Retina (tissue), 1 donor: ENCODE measurements at regions not wholly inside any gene's neighbourhood (a gene's known extent, or its start where the extent isn't known, plus 50 kb on each side); places are given as distances from the start of the nearest gene placed in this dataset.

Source experiments
- DNase-seq: peaks from one replicate; pipeline ENCODE4 v3.0.0-alpha.2; 2016

GRCh38 chr2:37472959-37473358, 128.5 kb downstream of the QPCT start:
- DNase-seq = no peak

- no peak for DNase-seq
These were observed 132.0 kb downstream of the QPCT start for GRCh38 chr2:37476411-37476810.

- no peak for DNase-seq
These were observed 133.5 kb downstream of the QPCT start for GRCh38 chr2:37477921-37478320.

DNA sequence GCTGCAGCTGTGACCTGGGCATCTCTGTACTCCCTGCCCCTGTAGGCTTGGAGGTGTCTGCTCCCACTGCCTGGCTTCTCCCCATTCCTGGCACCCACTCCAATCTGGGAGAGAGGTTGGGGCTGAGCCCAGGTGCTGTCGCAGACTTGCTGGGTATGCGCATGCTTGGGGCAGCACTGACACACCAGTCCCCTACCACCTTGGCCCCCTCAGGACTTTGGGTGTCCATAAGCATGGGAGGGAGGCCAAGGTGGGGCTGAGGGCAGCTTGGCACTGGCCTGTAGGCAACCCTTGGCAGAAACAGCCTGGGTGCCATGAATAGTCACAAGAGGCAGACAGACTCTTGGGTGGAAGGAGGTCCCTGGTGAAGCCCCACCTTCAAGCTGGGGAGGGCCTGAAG, 136.8 kb downstream of the QPCT start:
- DNase-seq = no peak

DNA sequence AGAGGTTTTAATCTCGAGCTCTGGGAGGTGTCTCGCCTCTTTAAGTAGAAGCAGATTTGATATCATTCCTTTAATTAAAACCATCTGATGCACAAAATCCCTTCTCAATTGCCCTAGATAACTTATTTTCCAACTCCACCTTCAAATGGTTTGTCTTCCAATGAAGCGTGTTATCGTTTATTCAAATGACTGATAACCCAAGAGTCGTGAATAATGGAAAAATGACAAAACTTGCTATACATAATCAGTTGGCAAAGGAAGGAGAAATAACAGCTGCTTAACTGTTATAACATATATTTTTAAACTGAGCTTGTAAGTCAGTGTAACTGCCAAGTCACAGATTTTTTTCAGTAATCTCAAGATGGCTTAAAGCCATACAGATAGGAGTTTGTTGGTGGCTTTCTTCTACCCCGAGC, 144.6 kb downstream of the QPCT start:
- no peak for DNase-seq

GRCh38 chr2:37489536-37489935, 145.1 kb downstream of the QPCT start:
- DNase-seq = no peak

- no peak for DNase-seq
These were observed 149.0 kb downstream of the QPCT start for GRCh38 chr2:37493425-37493824.

DNA sequence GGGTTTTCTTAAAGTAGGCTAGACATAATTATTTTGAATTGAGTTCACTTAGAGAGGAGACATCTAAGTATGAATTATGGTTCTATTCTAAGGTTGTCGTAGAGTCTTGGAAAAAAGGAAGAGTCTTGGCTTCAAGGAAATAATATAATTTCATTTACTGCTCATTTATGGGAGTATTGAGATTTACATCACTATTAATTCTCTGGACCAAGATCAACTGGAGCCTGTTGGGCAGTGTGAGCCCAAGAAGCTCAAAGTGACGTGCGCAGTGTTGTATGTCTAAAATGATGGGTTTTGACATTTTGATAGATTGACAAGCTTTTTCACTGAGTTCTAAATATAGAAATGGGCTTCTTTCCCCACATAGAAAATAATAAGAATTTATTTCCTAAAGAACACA, 154.7 kb downstream of the QPCT start:
- no peak for DNase-seq

- no peak for DNase-seq
These were observed 155.6 kb downstream of the QPCT start for GRCh38 chr2:37500031-37500430.

DNA sequence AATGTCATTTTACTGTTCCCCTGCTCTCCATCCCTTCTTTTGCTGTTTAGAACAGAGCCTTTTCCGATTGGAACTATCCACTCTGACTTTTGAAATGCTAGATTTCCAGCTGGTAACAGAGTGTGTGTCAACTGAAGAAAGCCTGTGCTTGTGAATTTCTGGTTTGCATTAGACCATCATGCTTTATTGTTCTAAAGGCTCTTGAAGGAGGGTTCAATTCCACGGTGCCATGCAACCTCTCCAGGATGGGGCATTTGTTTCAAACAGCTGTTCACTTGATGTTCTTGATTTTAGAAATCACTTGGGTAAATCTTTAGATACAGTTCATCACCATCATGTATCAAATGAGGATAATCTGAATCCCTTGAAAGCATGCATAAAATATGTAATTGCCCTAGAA, 156.7 kb downstream of the QPCT start:
- DNase-seq = no peak

- DNase-seq = peak; percentile 66
These were observed 162.1 kb downstream of the QPCT start for GRCh38 chr2:37506407-37507050.

- peak; percentile 64 for DNase-seq
These were observed 162.6 kb downstream of the QPCT start for GRCh38 chr2:37507051-37507410.

GRCh38 chr2:37507703-37508102, 163.3 kb downstream of the QPCT start:
- no peak for DNase-seq

DNA sequence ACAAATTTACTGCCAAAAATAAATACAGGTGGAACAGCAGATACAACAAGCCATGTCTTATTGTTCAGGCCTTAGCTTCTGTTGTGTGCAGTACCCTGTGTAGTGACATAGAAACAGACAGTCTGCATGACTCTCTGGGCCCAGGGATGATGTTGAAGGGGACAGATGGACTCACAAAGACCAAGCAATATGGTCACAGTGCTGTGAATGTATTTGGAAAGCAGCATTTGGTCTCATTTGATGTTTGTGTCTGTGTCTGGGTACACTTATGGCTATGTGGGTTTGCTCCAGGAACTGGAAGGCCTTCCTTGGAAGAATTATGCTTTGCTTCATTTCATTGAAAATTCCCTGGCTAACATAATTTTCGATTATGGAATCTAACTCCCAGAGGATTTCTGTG, 158.5 kb downstream of the CDC42EP3 start:
- no peak for DNase-seq

GRCh38 chr2:37523814-37524362, 147.6 kb downstream of the CDC42EP3 start:
- DNase-seq = no peak

DNA sequence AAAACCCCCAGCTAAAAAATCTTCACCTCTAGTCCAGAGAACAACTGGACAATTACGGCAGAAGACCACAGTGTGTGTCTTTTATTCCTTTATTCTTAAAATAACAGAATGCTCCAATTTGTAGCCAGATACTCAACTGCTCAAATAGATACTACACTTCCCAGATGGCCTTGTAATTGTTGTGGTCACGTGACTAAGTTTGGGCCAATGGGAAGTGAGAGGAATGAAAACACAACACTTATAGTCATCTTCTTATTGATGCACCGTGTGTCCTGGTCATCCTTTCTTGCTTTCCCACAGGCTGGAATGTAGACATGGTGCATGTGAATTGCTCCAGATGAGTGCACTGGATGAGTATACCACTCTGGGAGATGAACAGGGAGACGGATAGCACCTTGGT, 145.1 kb downstream of the CDC42EP3 start:
- no peak for DNase-seq

DNA sequence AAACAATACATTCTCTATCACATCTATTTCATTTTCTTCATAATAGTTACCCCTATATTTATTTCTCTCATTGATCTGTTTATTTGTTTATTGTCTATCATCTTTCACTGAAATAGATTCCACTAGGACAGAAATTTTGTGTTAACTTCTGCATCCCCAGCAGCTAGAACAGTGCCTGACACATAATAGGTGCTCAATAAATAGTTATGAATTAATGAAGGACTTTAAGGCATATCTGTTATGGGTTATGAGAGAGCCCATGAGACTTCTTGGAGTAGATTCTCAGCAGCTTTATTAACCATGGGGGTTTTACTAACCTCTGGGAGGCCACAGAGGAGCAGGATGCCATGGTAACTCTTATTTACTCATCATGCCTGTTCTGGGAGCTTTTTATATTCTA, 144.6 kb downstream of the CDC42EP3 start:
- no peak for DNase-seq

DNA sequence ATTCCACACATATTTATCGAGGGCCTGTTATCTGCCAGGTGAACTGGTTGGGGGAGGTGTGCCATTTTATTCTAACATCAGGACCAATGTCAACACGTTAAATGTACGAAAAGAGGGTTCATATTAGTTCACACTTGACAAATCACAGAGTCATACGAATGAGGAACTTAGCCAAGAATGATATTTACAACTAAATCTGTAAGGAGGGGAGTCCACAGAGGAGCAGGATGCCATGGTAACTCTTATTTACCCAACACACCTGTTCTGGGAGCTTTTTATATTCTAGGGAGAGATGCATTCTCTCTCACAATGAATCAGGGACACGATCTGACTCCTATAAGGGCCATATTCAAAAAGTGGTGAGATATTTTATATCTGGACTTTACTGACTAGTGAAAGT, 144.1 kb downstream of the CDC42EP3 start:
- DNase-seq = no peak

DNA sequence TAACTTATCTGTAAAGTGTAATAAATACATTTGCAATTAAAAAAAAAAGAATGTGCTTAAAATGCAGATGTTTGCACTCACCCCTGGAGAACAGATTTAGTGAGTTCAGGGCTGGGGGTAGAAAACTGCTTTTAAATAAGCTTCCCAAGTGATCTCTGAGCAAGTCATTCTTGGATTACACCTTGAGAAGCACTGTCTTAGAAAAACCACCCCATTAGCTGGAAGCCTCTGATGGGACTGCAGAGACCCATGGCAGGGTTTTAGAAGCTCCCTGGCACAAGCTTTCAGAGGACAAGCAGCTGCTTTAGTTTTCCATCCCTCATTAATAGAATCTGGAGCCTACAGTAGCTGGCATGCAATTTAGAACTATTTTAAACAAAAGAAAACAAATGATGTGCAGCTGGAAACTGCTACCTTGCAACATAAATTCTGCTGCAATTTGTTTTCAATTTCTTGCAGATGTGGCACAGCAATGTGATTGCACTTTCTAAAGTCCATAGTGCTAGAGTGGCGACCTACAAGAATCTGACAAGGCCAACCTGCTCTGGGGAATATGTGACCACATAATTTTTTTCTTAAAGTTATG, 141.5 kb downstream of the CDC42EP3 start:
- no peak for DNase-seq

- no peak for DNase-seq
These were observed 138.9 kb downstream of the CDC42EP3 start for GRCh38 chr2:37532503-37532902.

GRCh38 chr2:37537316-37537715, 134.1 kb downstream of the CDC42EP3 start:
- DNase-seq = no peak

DNA sequence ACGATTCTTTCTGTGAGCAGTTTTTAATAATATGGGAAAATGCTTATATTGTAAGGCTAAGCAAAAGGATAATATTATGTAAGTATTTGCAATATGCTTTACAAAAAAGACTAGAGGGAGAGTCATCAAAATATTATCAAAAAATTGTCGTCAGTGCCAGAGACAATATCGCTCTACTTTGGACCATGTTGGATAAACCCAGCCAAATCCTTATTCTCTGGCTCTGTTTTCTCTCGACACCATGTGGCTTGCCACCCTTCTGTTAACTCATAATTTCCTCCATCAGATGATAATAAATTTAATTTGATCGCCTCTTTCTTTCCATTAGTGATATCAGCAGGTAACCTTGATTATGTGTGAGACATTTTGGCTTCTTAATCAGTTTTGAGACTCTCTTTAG, 129.9 kb downstream of the CDC42EP3 start:
- DNase-seq = no peak

GRCh38 chr2:37543999-37544557, 127.4 kb downstream of the CDC42EP3 start:
- DNase-seq = no peak

DNA sequence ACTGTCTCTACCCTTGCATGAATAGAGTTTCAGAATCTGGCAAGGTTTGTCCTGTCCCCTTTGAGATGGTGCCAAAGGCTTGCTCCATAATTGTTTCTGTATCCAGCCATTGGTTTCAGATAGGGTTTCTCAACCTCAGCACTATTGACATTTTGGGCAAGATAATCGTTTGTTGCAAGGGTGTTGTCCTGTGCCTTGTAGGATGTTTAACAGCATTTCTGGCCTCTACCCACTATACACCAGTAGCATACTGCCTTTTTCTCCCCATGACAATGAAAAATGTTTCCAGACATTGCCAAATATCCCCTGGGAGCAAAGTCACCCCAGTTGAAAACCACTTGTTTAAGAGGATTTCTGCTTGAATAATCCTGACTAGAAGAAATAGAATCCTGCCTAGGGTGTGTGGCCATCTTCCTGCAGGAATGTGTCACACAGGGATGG, 126.8 kb downstream of the CDC42EP3 start:
- DNase-seq = no peak

DNA sequence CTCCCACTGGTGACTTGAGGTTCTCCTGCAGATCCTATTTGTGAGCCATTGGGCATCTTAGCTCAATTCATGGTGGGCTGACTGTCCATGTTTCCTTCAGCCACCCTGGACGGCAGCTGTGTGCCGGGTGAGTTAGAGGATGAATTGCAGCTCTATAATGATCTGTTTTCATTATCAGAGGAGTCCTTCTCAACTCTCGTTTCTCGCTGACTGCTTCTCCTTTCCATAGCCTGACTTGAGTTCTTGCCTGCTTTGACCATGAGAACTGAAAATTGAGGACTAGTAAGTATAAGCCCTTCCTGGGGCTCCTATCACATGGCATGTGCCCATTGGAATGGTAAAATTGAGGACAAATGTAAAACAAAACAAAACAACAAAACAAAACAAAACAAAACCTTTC, 121.8 kb downstream of the CDC42EP3 start:
- DNase-seq = no peak
